GM21447 (cell line): ENCODE measurements at regions not wholly inside any gene's neighbourhood (a gene's known extent, or its start where the extent isn't known, plus 50 kb on each side); places are given as distances from the start of the nearest gene placed in this dataset.

Experiments used
- ATAC-seq: cut with Tn5 transposase; IDR thresholded peaks from one replicate; pipeline ENCODE4 v1.9.1; 2021; ENCODE audit not compliant: unreplicated experiment

GRCh38 chr2:129299756-129300155 lies 679.7 kb upstream of the RAB6C start:
- no peak for ATAC-seq

DNA sequence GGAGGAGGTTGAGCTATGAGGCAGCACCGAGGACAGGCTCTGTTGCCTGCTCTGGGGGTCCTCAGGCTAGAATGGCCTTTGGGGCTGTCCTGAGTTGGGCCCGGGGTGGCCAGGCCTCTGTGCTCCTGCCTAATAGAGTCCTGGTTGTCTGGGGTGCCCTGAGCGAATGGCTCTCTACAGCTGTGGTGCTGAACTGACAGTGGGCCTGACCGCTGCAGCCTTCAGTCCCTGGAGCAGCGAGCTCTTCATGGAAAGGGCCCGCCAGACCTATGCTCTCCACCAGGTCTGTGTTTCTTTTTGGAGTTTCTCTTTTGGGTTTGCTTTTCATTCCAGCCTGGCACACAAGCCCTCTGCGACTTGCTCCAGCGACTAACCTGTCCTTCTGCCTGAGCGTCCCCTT lies 679.0 kb upstream of the RAB6C start:
- ATAC-seq: no peak

DNA sequence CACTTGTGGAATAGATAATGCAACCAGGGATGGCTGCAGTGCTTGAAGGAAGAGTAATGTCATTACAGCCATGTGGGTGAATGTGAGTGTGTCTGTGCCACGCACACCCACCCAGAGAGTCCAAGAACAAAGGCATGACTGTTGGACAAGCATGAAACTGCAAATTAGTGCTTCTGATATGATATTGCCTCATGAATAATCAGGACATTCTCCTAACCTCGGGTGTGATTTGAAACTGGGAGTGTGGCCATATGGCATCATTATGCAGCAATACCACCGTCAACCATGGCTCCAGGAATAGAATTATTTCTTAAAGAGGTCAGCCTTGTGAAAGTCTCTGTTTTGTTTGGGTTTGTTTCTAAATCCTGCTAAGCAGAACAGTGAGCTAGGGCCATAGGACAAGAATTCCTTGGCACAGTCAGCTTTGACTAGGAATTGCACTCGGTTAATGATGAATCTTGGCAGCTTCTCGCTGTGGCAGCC lies 678.0 kb upstream of the RAB6C start:
- no peak for ATAC-seq

DNA sequence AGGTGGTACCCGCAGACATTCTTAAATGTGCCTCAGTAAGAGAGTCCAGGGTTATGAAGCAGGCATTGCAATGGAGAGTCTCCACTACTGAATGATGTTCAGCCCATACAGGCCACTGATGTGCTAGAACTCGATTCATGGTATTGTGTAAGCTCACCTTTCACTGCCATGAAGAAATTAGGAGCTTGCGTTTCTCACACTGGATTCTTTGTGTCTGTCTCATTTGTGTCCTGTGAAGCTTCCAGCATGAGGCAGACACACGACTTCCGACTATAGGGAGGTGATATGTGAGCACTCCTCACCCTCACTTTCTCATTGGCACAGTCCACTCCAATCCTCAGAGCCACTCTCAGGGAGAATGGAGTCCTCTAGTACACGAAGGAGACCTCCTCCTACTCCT lies 677.4 kb upstream of the RAB6C start:
- ATAC-seq: no peak

- ATAC-seq: no peak
Observed at GRCh38 chr2:129302561-129303183, 676.8 kb upstream of the RAB6C start.

- no peak for ATAC-seq
Observed at GRCh38 chr2:129314120-129314519, 665.3 kb upstream of the RAB6C start.

DNA sequence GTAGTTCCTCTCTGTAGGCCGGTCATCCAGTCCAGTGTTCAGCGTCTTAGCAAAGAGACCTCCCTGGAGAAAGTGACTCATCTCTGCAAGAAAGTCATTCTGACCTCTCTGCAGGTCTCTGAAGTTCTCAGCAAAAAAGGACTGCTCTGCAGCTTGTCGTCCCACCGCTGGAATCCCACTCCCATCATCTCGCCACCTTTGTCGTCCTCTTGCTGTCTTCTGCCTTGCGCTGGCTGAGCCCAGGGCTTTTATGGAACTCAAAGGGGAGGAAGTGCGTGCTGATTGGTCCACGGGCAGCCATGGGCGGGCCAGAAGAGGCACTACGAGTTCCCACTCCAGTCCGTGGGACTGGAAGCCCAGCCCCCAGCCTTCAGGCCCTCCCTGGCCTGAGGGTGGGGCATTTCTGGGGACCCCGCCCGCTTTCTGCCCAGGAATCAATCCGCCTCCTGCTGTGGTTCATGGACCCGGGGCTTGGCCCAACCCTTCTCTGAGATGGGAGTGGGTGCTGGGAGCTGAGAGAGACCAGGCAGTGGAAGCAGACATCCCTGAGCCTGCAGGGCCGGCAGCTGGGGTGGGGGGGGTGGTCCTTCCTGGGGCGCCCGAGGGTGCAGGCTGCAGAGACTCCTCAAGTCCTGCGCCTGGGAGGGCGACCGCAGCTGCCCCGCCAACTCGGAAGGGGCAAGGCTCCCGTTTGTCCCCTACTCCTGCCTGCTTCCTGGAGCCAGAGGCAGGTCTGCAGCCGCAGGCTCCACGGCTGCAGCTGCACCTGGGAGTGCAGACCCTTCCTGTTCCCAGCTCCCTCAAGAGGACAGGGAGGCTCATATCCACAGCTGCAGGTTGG lies 660.7 kb upstream of the RAB6C start:
- ATAC-seq: no peak

DNA sequence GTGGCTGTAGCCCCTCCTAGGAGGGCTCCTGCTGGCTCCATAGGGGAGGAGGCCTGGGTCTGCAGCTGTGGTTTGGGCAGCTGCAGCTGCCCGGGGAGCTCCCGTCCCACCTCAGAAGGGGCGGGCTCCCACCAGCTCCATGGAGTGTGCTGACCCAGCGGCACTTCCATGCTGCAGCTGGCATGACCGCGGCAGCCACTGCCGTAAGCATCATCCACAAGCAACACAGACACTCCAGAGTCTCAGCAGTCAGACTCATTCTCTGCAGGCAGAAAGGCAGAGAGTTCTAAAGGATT lies 660.1 kb upstream of the RAB6C start:
- no peak for ATAC-seq

GRCh38 chr2:129320288-129320687 lies 659.2 kb upstream of the RAB6C start:
- no peak for ATAC-seq

DNA sequence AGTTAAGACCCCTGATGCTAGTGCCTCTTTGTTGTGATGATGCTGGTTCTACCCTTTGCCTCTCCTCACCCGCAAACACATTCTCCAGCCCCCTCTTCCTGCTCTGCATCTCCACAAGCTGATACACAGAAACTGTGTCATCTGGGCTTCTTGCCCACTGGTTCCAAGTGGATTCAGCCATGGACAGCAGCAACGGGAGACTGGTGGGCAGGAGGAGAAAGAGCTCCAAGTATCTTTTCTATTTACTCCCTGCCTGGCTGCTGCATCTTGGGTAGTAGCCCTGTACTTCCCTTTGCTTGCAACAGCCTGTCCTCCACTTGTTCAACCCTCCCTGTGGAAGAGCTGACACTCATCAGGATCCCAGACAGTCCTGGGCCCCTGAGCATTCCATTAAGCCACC lies 655.1 kb upstream of the RAB6C start:
- no peak for ATAC-seq

DNA sequence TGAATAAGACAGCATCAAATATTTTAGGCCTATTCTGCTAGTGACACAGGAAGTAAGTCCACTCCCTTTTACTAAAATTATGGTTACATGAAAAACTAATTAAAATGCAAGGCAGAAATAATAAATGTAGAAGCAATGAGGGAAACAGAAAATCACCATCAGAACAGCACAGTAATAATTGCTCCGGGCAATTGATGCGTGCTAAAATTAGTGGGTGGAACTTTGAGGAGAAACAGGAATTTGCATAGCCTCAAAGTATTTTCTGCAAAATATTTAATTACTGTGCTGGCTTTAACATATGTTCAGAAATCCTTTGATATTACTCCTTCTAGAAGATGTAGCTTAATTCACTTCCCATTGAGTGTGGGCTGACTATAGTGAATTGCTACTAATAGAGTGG lies 654.3 kb upstream of the RAB6C start:
- no peak for ATAC-seq

DNA sequence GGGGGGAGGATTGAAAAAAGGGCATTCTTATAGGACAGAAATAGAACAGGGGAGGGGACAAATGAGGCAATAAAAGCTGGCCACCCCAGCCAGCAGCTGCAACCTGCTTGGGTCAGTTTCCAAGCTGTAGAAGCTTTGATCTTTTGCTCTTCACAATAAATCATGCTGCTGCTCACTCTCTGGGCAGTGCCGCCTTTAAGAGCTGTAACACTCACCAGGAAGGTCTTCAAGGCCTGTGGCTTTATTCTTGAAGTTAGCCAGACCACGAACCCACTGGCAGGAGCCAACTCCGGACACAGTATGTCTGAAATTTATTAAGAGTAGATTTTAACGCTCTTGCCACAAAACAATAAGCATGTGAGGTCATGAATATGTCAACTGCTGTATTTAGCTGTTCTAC lies 649.9 kb upstream of the RAB6C start:
- no peak for ATAC-seq

DNA sequence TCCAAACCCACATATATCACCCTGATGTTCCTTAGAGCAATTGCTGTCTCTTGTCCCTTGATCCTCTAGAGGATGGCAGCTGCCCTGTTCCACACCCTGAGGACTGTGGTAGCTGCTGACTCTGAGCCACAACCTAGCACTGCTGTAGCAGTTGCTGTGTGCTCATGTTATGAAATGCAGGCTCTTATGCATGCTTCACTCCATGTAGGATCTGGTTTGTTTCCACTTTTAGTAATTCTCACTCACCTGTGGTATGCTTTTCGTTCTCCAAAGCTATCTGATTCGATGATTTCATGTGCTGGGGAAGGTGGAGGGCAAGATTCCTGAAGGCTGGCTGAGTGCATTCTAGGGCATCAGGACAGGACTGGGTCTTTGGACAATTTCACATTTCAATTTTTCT lies 649.0 kb upstream of the RAB6C start:
- ATAC-seq: no peak

- ATAC-seq: no peak
Observed at GRCh38 chr2:129331638-129332037, 647.8 kb upstream of the RAB6C start.

GRCh38 chr2:129334128-129334527 lies 645.3 kb upstream of the RAB6C start:
- ATAC-seq: no peak

GRCh38 chr2:129334696-129335410 lies 644.6 kb upstream of the RAB6C start:
- ATAC-seq: no peak

DNA sequence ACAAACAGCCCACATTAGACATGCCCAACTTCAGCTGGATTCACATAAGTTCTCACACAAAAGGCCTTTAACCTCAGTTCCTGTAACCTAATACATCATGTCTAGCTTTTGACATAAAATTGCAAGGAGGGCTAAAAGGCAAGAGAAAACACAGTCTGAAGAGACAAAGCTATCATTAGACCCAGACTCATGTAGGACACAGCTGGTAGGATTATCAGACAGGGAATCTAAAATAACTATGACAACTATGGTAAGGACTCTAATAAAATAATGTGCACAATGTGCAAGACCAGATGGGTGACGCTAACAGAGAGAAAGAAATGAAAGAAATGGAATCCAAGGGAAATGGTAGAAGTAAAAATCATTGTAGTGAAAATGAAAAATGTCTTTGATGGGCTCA lies 643.2 kb upstream of the RAB6C start:
- no peak for ATAC-seq

DNA sequence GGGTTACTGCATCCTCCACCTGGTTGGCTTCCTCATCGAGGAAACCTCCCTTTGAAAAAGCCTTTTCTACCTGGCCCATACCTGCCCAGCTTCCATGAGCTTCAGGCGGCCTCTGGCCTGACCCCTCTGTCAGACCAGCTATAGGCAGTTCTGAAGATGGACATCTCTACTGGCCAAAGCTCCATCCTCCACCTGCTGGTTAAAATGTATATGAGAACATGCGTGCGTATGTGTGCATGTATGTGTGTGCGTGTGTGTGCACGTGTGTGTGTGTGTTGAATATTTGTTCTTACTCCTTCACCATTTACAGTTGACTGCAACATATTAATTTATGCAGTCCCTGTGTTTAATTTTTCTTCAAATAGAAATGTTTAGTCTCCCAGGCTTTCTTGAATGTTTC lies 642.4 kb upstream of the RAB6C start:
- no peak for ATAC-seq

DNA sequence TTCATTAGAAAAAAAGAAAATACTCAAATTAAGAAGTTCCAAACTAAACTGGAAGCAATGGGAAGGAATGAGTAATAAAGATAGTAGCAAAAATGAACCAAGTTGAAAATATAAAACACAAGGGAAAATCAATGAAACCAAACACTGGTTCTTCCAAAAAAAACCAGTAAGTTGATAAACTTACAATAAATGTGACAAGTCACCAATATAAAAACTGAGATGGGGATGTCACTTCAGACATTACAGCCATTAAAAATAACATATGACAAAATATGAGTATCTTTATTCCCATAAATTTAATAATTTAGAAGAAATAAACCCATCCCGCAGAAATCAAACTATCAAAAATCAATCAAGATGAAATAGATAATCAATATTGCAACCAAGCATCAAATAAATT lies 633.9 kb upstream of the RAB6C start:
- ATAC-seq: no peak

DNA sequence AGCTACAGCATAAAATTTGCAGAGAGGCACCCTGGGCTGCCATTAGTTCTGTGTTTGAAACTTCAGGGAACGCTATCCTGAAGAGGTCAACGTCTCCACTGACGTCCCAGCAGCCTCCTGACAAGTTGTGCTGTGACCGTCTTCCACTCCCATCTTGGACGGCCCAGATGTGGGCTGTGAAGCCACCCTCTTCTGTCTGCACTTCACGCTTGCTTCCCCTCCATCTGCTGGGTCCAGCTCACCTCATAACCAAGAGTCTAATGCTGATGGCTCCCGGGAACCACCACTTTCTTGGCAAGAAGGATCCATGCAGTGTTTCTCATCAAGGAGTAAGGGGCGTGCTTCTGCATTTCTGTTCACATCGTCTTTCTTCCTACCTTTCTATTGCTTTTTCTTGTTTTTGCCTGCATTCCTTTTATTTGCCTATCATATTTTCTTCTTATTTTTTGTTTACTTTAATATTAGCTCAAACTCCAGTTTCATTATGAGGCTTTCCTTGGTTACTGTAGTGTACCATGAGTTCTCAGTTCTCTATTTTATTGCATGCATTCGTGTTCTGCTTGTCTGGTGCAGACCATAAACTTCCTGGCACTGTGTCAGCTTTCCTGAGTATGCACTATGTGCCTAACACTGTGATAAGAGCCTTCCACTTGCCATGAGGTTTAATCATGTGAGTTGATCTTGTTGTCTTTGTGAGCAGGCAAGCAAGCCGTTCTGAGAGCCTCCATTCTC lies 631.8 kb upstream of the RAB6C start:
- ATAC-seq: peak; percentile 99

GRCh38 chr2:129354631-129355030 lies 624.8 kb upstream of the RAB6C start:
- ATAC-seq: no peak

GRCh38 chr2:129361688-129362087 lies 617.8 kb upstream of the RAB6C start:
- ATAC-seq: no peak
